SK-N-SH (cell line): ENCODE measurements at regions not wholly inside any gene's neighbourhood (a gene's known extent, or its start where the extent isn't known, plus 50 kb on each side); places are given as distances from the start of the nearest gene placed in this dataset.

ENCODE experiments used
- CTCF ChIA-PET: fragments of 300-600, 350-600 bp; formaldehyde crosslinking; extraction: SDS; loops from one replicate; lab custom pipeline; 2021; lab: Yijun Ruan, JAX
- POLR2A ChIA-PET: fragments of 350-600 bp; sonication (Branson Sonifier 250); formaldehyde crosslinking; extraction: SDS; loops from one replicate; lab custom pipeline; 2020; ENCODE audit warnings: antibody characterized with exemption, inconsistent platforms; lab: Yijun Ruan, JAX
- DNase-seq: peaks from one replicate; pipeline ENCODE4 v3.0.0; 2012
- H2AFZ ChIP-seq: fragments of 200-600 bp; sonication (generic); 2 replicates; pipeline ENCODE4 v1.8.1; 2016; ENCODE audit warnings: antibody characterized with exemption, mild to moderate bottlenecking, low read depth
- H3F3A ChIP-seq: fragments of 200-600 bp; sonication (generic); replicated peaks from 2 replicates; pipeline ENCODE3; 2016; ENCODE audit warnings: antibody characterized with exemption, mild to moderate bottlenecking; ENCODE audit not compliant: insufficient read depth
- H3K27ac ChIP-seq, 2 experiments: fragments of 200-500 bp in 1 of 2; fragments of 200-600 bp in 1 of 2; sonication (Bioruptor generic) in 1 of 2; sonication (generic), shearing (Covaris generic) in 1 of 2; 2 replicates each; pipeline versions ENCODE4 v1.5.1 to v1.6.1; 2014 to 2016; ENCODE audit warnings: low read depth in 2 of 2, inconsistent platforms in 1 of 2, low read length in 1 of 2, mild to moderate bottlenecking in 1 of 2, mixed read lengths in 1 of 2
- H3K27me3 ChIP-seq: fragments of 200-600 bp; sonication (generic), shearing (Covaris generic); 2 replicates; pipeline ENCODE4 v1.6.1; 2016; ENCODE audit warnings: mixed run types; ENCODE audit not compliant: insufficient read depth
- H3K36me3 ChIP-seq, 2 experiments: fragments of 200-500 bp in 1 of 2; fragments of 200-600 bp in 1 of 2; sonication (Bioruptor generic) in 1 of 2; sonication (generic) in 1 of 2; replicated peaks in 1 of 2; 2 replicates each; pipeline versions ENCODE3 to v1.5.1; 2014 to 2016; ENCODE audit warnings: low read length in 1 of 2, mild to moderate bottlenecking in 1 of 2; ENCODE audit not compliant: insufficient read depth in 2 of 2, control insufficient read depth in 1 of 2
- H3K4me1 ChIP-seq, 2 experiments: fragments of 200-500 bp in 1 of 2; fragments of 200-600 bp in 1 of 2; sonication (Bioruptor generic) in 1 of 2; sonication (generic), shearing (Covaris generic) in 1 of 2; 2 replicates each; pipeline versions ENCODE4 v1.5.1 to v1.6.1; 2014 to 2016; ENCODE audit warnings: low read depth in 1 of 2, low read length in 1 of 2, mixed run types in 1 of 2; ENCODE audit not compliant: insufficient read depth in 2 of 2, control insufficient read depth in 1 of 2
- H3K4me2 ChIP-seq: fragments of 200-600 bp; sonication (generic), shearing (Covaris generic); 2 replicates; pipeline ENCODE4 v1.6.1; 2017; ENCODE audit warnings: mixed run types
- H3K4me3 ChIP-seq, 2 experiments: fragments of 200-500 bp in 1 of 2; fragments of 200-600 bp in 1 of 2; sonication (Bioruptor generic) in 1 of 2; sonication (generic), shearing (Covaris generic) in 1 of 2; 2 replicates each; pipeline versions ENCODE4 v1.5.1 to v1.8.1; 2014 to 2016; ENCODE audit warnings: low read depth in 2 of 2, inconsistent platforms in 1 of 2, low read length in 1 of 2, mild to moderate bottlenecking in 1 of 2, mixed read lengths in 1 of 2, moderate library complexity in 1 of 2
- H3K79me2 ChIP-seq: fragments of 200-600 bp; sonication (generic); 2 replicates; pipeline ENCODE4 v1.8.1; 2017; ENCODE audit warnings: mild to moderate bottlenecking; ENCODE audit not compliant: insufficient read depth
- H3K9ac ChIP-seq: fragments of 200-600 bp; sonication (generic); 2 replicates; pipeline ENCODE4 v1.6.1; 2017; ENCODE audit warnings: mixed run types
- H3K9me2 ChIP-seq: fragments of 200-600 bp; sonication (generic); 2 replicates; pipeline ENCODE4 v1.6.1; 2017; ENCODE audit warnings: mixed run types
- H3K9me3 ChIP-seq: fragments of 200-600 bp; sonication (generic); 2 replicates; pipeline ENCODE4 v1.6.1; 2017; ENCODE audit warnings: mixed run types, mild to moderate bottlenecking, moderate library complexity
- H4K20me1 ChIP-seq: fragments of 200-600 bp; sonication (generic); 2 replicates; pipeline ENCODE4 v1.6.1; 2017; ENCODE audit warnings: mild to moderate bottlenecking, mixed run types; ENCODE audit not compliant: insufficient read depth
- CTCF ChIP-seq: fragments of 200-600 bp; sonication (generic); IDR thresholded peaks from 2 replicates; pipeline ENCODE4 v1.6.1; 2017; ENCODE audit warnings: antibody characterized with exemption, mild to moderate bottlenecking, moderate library complexity
- ELF1 ChIP-seq: IDR thresholded peaks from 2 replicates; pipeline ENCODE4 v1.4.0; 2012
- EP300 ChIP-seq, 2 experiments: IDR thresholded peaks; 2 replicates each; pipeline versions ENCODE4 v1.4.0 to v1.6.1; 2012; ENCODE audit warnings: borderline replicate concordance in 1 of 2, low read depth in 1 of 2, low read length in 1 of 2
- FOXJ3 ChIP-seq: sonication (generic); formaldehyde crosslinking; IDR thresholded peaks from 2 replicates; pipeline ENCODE4 v1.5.1; 2020; ENCODE audit warnings: mild to moderate bottlenecking, missing genetic modification reagents
- FOXM1 ChIP-seq: IDR thresholded peaks from 2 replicates; pipeline ENCODE4 v1.4.0; 2012; ENCODE audit warnings: low read depth, mild to moderate bottlenecking
- GATA2 ChIP-seq: sonication (generic); formaldehyde crosslinking; IDR thresholded peaks from 2 replicates; pipeline ENCODE4 v1.5.0; 2020; ENCODE audit warnings: mild to moderate bottlenecking, missing genetic modification reagents
- IRF3 ChIP-seq: fragments of 150-350 bp; IDR thresholded peaks from 2 replicates; pipeline ENCODE4 v1.6.1; 2016; ENCODE audit warnings: mild to moderate bottlenecking, low read depth, low read length
- JUND ChIP-seq: IDR thresholded peaks from 2 replicates; pipeline ENCODE4 v1.4.0; 2012
- MAX ChIP-seq: IDR thresholded peaks from 2 replicates; pipeline ENCODE4 v1.4.0; 2012; ENCODE audit warnings: low read depth
- MEF2A ChIP-seq: IDR thresholded peaks from 2 replicates; pipeline ENCODE4 v1.4.0; 2012; ENCODE audit warnings: low read depth, borderline replicate concordance
- MXI1 ChIP-seq: IDR thresholded peaks from 2 replicates; pipeline ENCODE4 v1.6.1; 2012; ENCODE audit warnings: mild to moderate bottlenecking, low read depth, low read length, improper control_type of control experiment
- POLR2AphosphoS5 ChIP-seq: IDR thresholded peaks from 2 replicates; pipeline ENCODE4 v1.6.1; 2012; ENCODE audit warnings: low read depth, low read length
- RAD21 ChIP-seq: IDR thresholded peaks from 2 replicates; pipeline ENCODE4 v1.6.1; 2012; ENCODE audit warnings: mild to moderate bottlenecking, low read length
- RFX5 ChIP-seq: IDR thresholded peaks from 2 replicates; pipeline ENCODE4 v1.6.1; 2012; ENCODE audit warnings: mild to moderate bottlenecking, improper control_type of control experiment, low read length
- TAF1 ChIP-seq: IDR thresholded peaks from 2 replicates; pipeline ENCODE4 v1.6.1; 2012; ENCODE audit warnings: low read depth, mild to moderate bottlenecking, low read length, moderate library complexity, borderline replicate concordance
- TCF12 ChIP-seq: IDR thresholded peaks from 2 replicates; pipeline ENCODE4 v1.4.0; 2012
- USF1 ChIP-seq: IDR thresholded peaks from 2 replicates; pipeline ENCODE4 v1.4.0; 2012; ENCODE audit warnings: low read depth, borderline replicate concordance
- USF2 ChIP-seq: fragments of 150-350 bp; IDR thresholded peaks from 2 replicates; pipeline ENCODE4 v1.6.1; 2017; ENCODE audit warnings: antibody characterized with exemption, low read length, low read depth, borderline replicate concordance
- YY1 ChIP-seq: IDR thresholded peaks from 2 replicates; pipeline ENCODE4 v1.4.0; 2012; ENCODE audit warnings: low read depth, mild to moderate bottlenecking
- ZBTB33 ChIP-seq: IDR thresholded peaks from 2 replicates; pipeline ENCODE4 v1.4.0; 2012; ENCODE audit warnings: low read depth, borderline replicate concordance
- WGBS: methylation state at CpG from one replicate; pipeline ENCODE4 v1.1.6; 2017; ENCODE audit warnings: low lambda C conversion rate; 5-methylcytosine and 5-hydroxymethylcytosine counted together

- peaks cover 39% of the 10 kb centered on the region for H3K27me3 ChIP-seq
- H3K4me2 ChIP-seq: no peak overlapping the region
- H3K9me3 ChIP-seq: no peaks in the 10 kb centered on the region
- TF ChIP-seq FOXJ3 (CRISPR knock-in tag) (no peak), IRF3 (no peak), ELF1 (no peak), RFX5 (no peak), FOXM1 (no peak), MEF2A (no peak), RAD21 (no peak), EP300 (IDR thresholded peaks at IDR 0.05; ENCODE audit: borderline replicate concordance in 1 of 2, low read depth in 1 of 2, low read length in 1 of 2) (no peak), ZBTB33 (no peak), MAX (no peak), USF2 (no peak), TCF12 (no peak), CTCF (no peak), MXI1 (no peak), TAF1 (no peak), YY1 (no peak), POLR2AphosphoS5 (no peak), JUND (no peak), USF1 (no peak), GATA2 (CRISPR knock-in tag) (no peak)
- TF ChIP-seq, all 33 proteins: peak for 0
- ChIA-PET CTCF (interaction anchor here (0.6 to 1.2 kb wide), 3 partner anchors 10 to 137 kb away, joined by 3 read pairs; no protein-coding TSS in a partner anchor), POLR2A (interaction anchor here (0.5 kb wide), 1 partner anchor 18 kb away, joined by 3 read pairs; no protein-coding TSS in a partner anchor)
- Histone ChIP-seq H4K20me1 (no peaks in the 10 kb centered on the region), H3K79me2 (no peaks in the 10 kb centered on the region), H3F3A (no peaks in the 10 kb centered on the region), H3K4me3 (no peak overlapping the region), H3K27ac (no peak overlapping the region), H3K9me2 (no peaks in the 10 kb centered on the region), H3K4me1 (no peaks in the 10 kb centered on the region), H3K36me3 (no peaks in the 10 kb centered on the region), H3K9ac (no peak overlapping the region), H2AFZ (no peak overlapping the region)
- no peak for DNase-seq
- 8% methylated on average over 5 of the region's 5 CpGs for WGBS
Observed at GRCh38 chr12:53836119-53836655, 84.4 kb upstream of the CISTR start.
